HEK293 (cell line): ENCODE measurements at regions not wholly inside any gene's neighbourhood (a gene's known extent, or its start where the extent isn't known, plus 50 kb on each side); places are given as distances from the start of the nearest gene placed in this dataset.

Experiments used
- CTCF ChIA-PET: fragments of 350-600 bp; formaldehyde crosslinking; extraction: SDS; loops from one replicate; lab custom pipeline; 2021; ENCODE audit warnings: antibody characterized with exemption; lab: Yijun Ruan, JAX
- POLR2A ChIA-PET: fragments of 300-600 bp; formaldehyde crosslinking; extraction: SDS; loops from one replicate; lab custom pipeline; 2020; ENCODE audit warnings: antibody characterized with exemption, inconsistent platforms; lab: Yijun Ruan, JAX
- H3K27ac ChIP-seq: fragments of 200-500 bp; sonication (Bioruptor generic); 2 replicates; pipeline ENCODE4 v1.5.1; 2014; ENCODE audit warnings: low read depth, low read length, control low read depth, inconsistent platforms; ENCODE audit errors: extremely low read depth
- H3K36me3 ChIP-seq, 2 experiments: fragments of 200-500 bp in 1 of 2; sonication (Bioruptor generic) in 1 of 2; 1 replicate in 1 of 2; 2 replicates in 1 of 2; pipeline ENCODE4 v1.5.1; 2014 to 2017; ENCODE audit warnings: inconsistent platforms in 2 of 2, low read length in 2 of 2; ENCODE audit not compliant: control insufficient read depth in 2 of 2, insufficient read depth in 1 of 2
- H3K4me1 ChIP-seq: fragments of 200-500 bp; sonication (Bioruptor generic); 2 replicates; pipeline ENCODE4 v1.5.1; 2014; ENCODE audit warnings: mild to moderate bottlenecking, low read length, inconsistent platforms; ENCODE audit not compliant: control insufficient read depth, insufficient read depth
- H3K4me3 ChIP-seq: 2 replicates; pipeline ENCODE4 v1.5.1; 2011; ENCODE audit warnings: low read depth, mild to moderate bottlenecking, control low read depth, low read length, moderate library complexity
- H3K9me3 ChIP-seq: fragments of 200-500 bp; sonication (Bioruptor generic); 2 replicates; pipeline ENCODE4 v1.5.1; 2014; ENCODE audit warnings: low read depth, low read length, inconsistent platforms; ENCODE audit not compliant: control insufficient read depth, insufficient read depth
- EGR2 ChIP-seq: fragments of 450-650 bp; formaldehyde crosslinking; IDR thresholded peaks from 2 replicates; pipeline ENCODE4 v1.5.1; 2016; ENCODE audit warnings: low read depth, missing biosample characterization, missing genetic modification characterization
- FEZF1 ChIP-seq: fragments of 450-650 bp; formaldehyde crosslinking; IDR thresholded peaks from 2 replicates; pipeline ENCODE4 v1.5.1; 2016; ENCODE audit warnings: missing biosample characterization, missing genetic modification characterization
- INSM2 ChIP-seq: fragments of 450-650 bp; formaldehyde crosslinking; IDR thresholded peaks from 2 replicates; pipeline ENCODE4 v1.5.1; 2016; ENCODE audit warnings: missing biosample characterization, missing genetic modification characterization
- KLF1 ChIP-seq: fragments of 450-650 bp; formaldehyde crosslinking; IDR thresholded peaks from 2 replicates; pipeline ENCODE4 v1.5.1; 2016; ENCODE audit warnings: missing biosample characterization, missing genetic modification characterization
- OSR2 ChIP-seq: fragments of 450-650 bp; formaldehyde crosslinking; IDR thresholded peaks from 2 replicates; pipeline ENCODE4 v1.5.1; 2016; ENCODE audit warnings: missing biosample characterization, missing genetic modification characterization
- TRIM28 ChIP-seq: IDR thresholded peaks from 2 replicates; pipeline ENCODE4 v1.6.1; 2011; ENCODE audit warnings: low read length, control low read depth, borderline replicate concordance
- ZBTB1 ChIP-seq: fragments of 450-650 bp; formaldehyde crosslinking; IDR thresholded peaks from 2 replicates; pipeline ENCODE4 v1.5.1; 2016; ENCODE audit warnings: missing biosample characterization, missing genetic modification characterization
- ZBTB10 ChIP-seq: fragments of 450-650 bp; formaldehyde crosslinking; IDR thresholded peaks from 2 replicates; pipeline ENCODE4 v1.5.1; 2016; ENCODE audit warnings: missing biosample characterization, missing genetic modification characterization
- ZBTB20 ChIP-seq: fragments of 450-650 bp; formaldehyde crosslinking; IDR thresholded peaks from 2 replicates; pipeline ENCODE4 v1.5.1; 2016; ENCODE audit warnings: missing biosample characterization, missing genetic modification characterization
- ZBTB48 ChIP-seq: fragments of 450-650 bp; formaldehyde crosslinking; IDR thresholded peaks from 2 replicates; pipeline ENCODE4 v1.5.1; 2016; ENCODE audit warnings: missing biosample characterization, missing genetic modification characterization
- ZFP69B ChIP-seq: fragments of 450-650 bp; formaldehyde crosslinking; IDR thresholded peaks from 2 replicates; pipeline ENCODE4 v1.5.1; 2016; ENCODE audit warnings: missing biosample characterization, missing genetic modification characterization
- ZNF266 ChIP-seq: fragments of 450-650 bp; formaldehyde crosslinking; IDR thresholded peaks from 2 replicates; pipeline ENCODE4 v1.5.1; 2016; ENCODE audit warnings: missing biosample characterization, missing genetic modification characterization, low read depth
- ZNF513 ChIP-seq: fragments of 450-650 bp; IDR thresholded peaks from 2 replicates; pipeline ENCODE4 v1.5.1; 2018; ENCODE audit warnings: missing biosample characterization, missing genetic modification characterization
- ZNF585B ChIP-seq: fragments of 450-650 bp; formaldehyde crosslinking; IDR thresholded peaks from 2 replicates; pipeline ENCODE4 v1.5.1; 2016; ENCODE audit warnings: missing biosample characterization, missing genetic modification characterization
- ZNF768 ChIP-seq: fragments of 450-650 bp; formaldehyde crosslinking; IDR thresholded peaks from 2 replicates; pipeline ENCODE4 v1.5.1; 2018; ENCODE audit warnings: missing biosample characterization, mild to moderate bottlenecking, missing genetic modification characterization
- TF ChIP-seq, protein P1 (sequence below): fragments of 450-650 bp; formaldehyde crosslinking; IDR thresholded peaks from 2 replicates; pipeline ENCODE4 v1.5.1; 2016; ENCODE audit warnings: missing biosample characterization, missing genetic modification characterization

DNA sequence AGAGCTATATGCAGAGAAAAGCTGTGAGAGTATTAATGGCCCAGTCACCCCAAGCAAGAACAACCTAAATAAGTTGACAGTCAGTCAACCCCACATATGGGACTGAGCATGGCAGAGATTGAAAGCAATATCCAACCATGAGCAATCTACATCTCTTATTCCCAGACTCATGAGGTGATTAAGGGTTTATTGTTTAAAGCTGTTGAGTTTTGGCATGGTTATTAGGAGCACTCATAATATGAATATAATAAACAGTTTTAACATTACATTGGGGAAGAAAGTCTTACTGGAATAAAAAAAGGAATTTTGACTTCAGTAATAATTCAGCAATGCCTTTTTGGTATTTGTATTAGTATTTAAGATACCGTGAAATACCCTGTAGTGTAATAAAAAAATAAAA lies 1627.4 kb downstream of the STIM2 start (continued):
- TF ChIP-seq, protein P1, sequence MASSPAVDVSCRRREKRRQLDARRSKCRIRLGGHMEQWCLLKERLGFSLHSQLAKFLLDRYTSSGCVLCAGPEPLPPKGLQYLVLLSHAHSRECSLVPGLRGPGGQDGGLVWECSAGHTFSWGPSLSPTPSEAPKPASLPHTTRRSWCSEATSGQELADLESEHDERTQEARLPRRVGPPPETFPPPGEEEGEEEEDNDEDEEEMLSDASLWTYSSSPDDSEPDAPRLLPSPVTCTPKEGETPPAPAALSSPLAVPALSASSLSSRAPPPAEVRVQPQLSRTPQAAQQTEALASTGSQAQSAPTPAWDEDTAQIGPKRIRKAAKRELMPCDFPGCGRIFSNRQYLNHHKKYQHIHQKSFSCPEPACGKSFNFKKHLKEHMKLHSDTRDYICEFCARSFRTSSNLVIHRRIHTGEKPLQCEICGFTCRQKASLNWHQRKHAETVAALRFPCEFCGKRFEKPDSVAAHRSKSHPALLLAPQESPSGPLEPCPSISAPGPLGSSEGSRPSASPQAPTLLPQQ (tag by site-specific recombination), result no peak
- TF ChIP-seq, all 188 proteins: peak for 0

DNA sequence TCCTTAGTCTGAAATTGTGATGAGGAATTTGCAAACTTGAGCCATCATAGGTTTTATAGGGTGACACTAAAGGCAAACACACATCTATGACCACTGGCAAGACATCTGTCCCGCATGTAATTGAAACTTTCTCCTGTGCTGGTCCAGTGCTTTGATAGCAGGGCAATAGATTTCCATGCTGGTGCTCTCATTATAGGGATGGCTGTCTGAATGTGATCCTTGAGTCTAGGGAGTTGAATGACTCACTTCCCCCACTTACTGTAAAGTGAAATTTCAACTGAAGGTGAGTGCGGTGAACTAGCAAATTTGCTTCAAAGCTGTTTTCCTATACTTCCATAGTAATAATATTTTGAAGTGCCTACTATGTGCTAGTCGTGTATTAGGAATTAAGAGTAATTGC lies 1630.0 kb downstream of the STIM2 start:
- no peak for TF ChIP-seq ZFP69B
- TF ChIP-seq, all 188 proteins: peak for 0
- CTCF ChIA-PET, result no interaction called here
- Histone ChIP-seq H3K36me3 (no peaks in the 10 kb centered on the region), H3K9me3 (no peaks in the 10 kb centered on the region), H3K27ac (no peak overlapping the region), H3K4me3 (no peak overlapping the region), H3K4me1 (no peaks in the 10 kb centered on the region)
- POLR2A ChIA-PET, result no interaction called here

- H3K4me3 ChIP-seq, result no peak overlapping the region
- H3K27ac ChIP-seq, result no peak overlapping the region
- no peaks in the 10 kb centered on the region for H3K9me3 ChIP-seq
- H3K4me1 ChIP-seq, result no peaks in the 10 kb centered on the region
- TF ChIP-seq ZNF585B (no peak), ZNF266 (no peak), EGR2 (no peak), FEZF1 (tag by site-specific recombination) (no peak), ZBTB48 (tag by site-specific recombination) (no peak), INSM2 (tag by site-specific recombination) (no peak), TRIM28 (no peak), ZBTB10 (no peak), ZNF768 (tag by site-specific recombination) (no peak), ZBTB20 (tag by site-specific recombination) (no peak), KLF1 (tag by site-specific recombination) (no peak), ZBTB1 (tag by site-specific recombination) (no peak), ZNF513 (tag by site-specific recombination) (no peak), OSR2 (tag by site-specific recombination) (no peak)
- no peaks in the 10 kb centered on the region for H3K36me3 ChIP-seq
- ChIA-PET POLR2A (no interaction called here), CTCF (no interaction called here)
Observed at GRCh38 chr4:28505064-28505463, 1644.4 kb downstream of the STIM2 start.
